GM23338 (cell line): ENCODE measurements at regions not wholly inside any gene's neighbourhood (a gene's known extent, or its start where the extent isn't known, plus 50 kb on each side); places are given as distances from the start of the nearest gene placed in this dataset.

Experiments used
- ATAC-seq: fragments of 200-7000 bp; cut with Tn5 transposase; 3 replicates; pipeline ENCODE4 v1.9.1; 2020
- DNase-seq: peaks from one replicate; pipeline ENCODE4 v3.0.0-alpha.2; 2015; ENCODE audit warnings: low spot score
- H2AFZ ChIP-seq: fragments of 200-600 bp; sonication (generic); 2 replicates; pipeline ENCODE4 v1.8.0; 2016; ENCODE audit warnings: antibody characterized with exemption, mild to moderate bottlenecking, moderate library complexity
- H3F3A ChIP-seq: fragments of 200-600 bp; sonication (generic); replicated peaks from 2 replicates; pipeline ENCODE4 v1.8.0; 2017; ENCODE audit warnings: antibody characterized with exemption, mixed run types, low read depth
- H3K27ac ChIP-seq: fragments of 200-600 bp; sonication (generic); 2 replicates; pipeline ENCODE4 v1.6.1; 2016; ENCODE audit warnings: low read depth
- H3K27me3 ChIP-seq: fragments of 200-600 bp; sonication (generic); 2 replicates; pipeline ENCODE4 v1.8.0; 2016; ENCODE audit warnings: mild to moderate bottlenecking, mixed run types, moderate library complexity; ENCODE audit not compliant: insufficient read depth
- H3K36me3 ChIP-seq: fragments of 200-600 bp; sonication (generic); 2 replicates; pipeline ENCODE4 v1.8.0; 2016; ENCODE audit warnings: mild to moderate bottlenecking; ENCODE audit not compliant: insufficient read depth
- H3K4me1 ChIP-seq: fragments of 200-600 bp; sonication (generic); 2 replicates; pipeline ENCODE4 v1.8.0; 2016; ENCODE audit warnings: mild to moderate bottlenecking, moderate library complexity; ENCODE audit not compliant: insufficient read depth
- H3K4me2 ChIP-seq: fragments of 200-600 bp; sonication (generic); 2 replicates; pipeline ENCODE4 v1.7.1; 2017; ENCODE audit warnings: mixed run types
- H3K4me3 ChIP-seq: fragments of 200-600 bp; sonication (generic); 2 replicates; pipeline ENCODE4 v1.6.1; 2016; ENCODE audit warnings: mixed run types
- H3K79me2 ChIP-seq: fragments of 200-600 bp; sonication (generic); replicated peaks from 2 replicates; pipeline ENCODE4 v1.8.0; 2017; ENCODE audit warnings: mild to moderate bottlenecking; ENCODE audit not compliant: insufficient read depth
- H3K9me2 ChIP-seq: fragments of 200-600 bp; sonication (generic); 2 replicates; pipeline ENCODE4 v1.8.0; 2017; ENCODE audit not compliant: insufficient read depth
- H4K20me1 ChIP-seq: fragments of 200-600 bp; sonication (generic); replicated peaks from 2 replicates; pipeline ENCODE4 v1.8.0; 2017; ENCODE audit warnings: mild to moderate bottlenecking; ENCODE audit not compliant: insufficient read depth
- H3K27ac Mint-ChIP-seq: 2 replicates; pipeline ENCODE4 v1.8.0; 2020; ENCODE audit warnings: inconsistent platforms, mild to moderate bottlenecking, moderate library complexity, mixed read lengths
- H3K27me3 Mint-ChIP-seq: 3 replicates; pipeline ENCODE4 v1.8.0; 2022; ENCODE audit warnings: low read depth, mild to moderate bottlenecking, moderate library complexity, mixed read lengths, inconsistent platforms; ENCODE audit not compliant: insufficient read depth, poor library complexity
- H3K36me3 Mint-ChIP-seq: 3 replicates; pipeline ENCODE4 v1.8.0; 2021; ENCODE audit warnings: low read depth, mild to moderate bottlenecking, inconsistent platforms, moderate library complexity, mixed read lengths
- H3K4me1 Mint-ChIP-seq: 3 replicates; pipeline ENCODE4 v1.8.0; 2020; ENCODE audit warnings: mild to moderate bottlenecking, inconsistent platforms, mixed read lengths
- H3K4me3 Mint-ChIP-seq: 3 replicates; pipeline ENCODE4 v1.8.0; 2021; ENCODE audit warnings: moderate library complexity, mild to moderate bottlenecking, inconsistent platforms, mixed read lengths
- H3K9me3 Mint-ChIP-seq: 3 replicates; pipeline ENCODE4 v1.8.0; 2020; ENCODE audit warnings: moderate library complexity, mild to moderate bottlenecking, inconsistent platforms, mixed read lengths
- CREB1 ChIP-seq: fragments of 250-450 bp; sonication (Bioruptor Pico); IDR thresholded peaks from 2 replicates; pipeline ENCODE4 v1.5.0; 2020; ENCODE audit warnings: low read depth, mild to moderate bottlenecking, moderate library complexity
- CTCF ChIP-seq, 2 experiments: fragments of 200-600 bp in 1 of 2; sonication (generic) in 1 of 2; conservative IDR thresholded peaks; 2 replicates each; pipeline versions ENCODE4 v1.5.1 to v1.6.1; 2016 to 2017; ENCODE audit warnings: antibody characterized with exemption in 2 of 2, low read depth in 2 of 2, mild to moderate bottlenecking in 2 of 2, moderate library complexity in 1 of 2
- EZH2 ChIP-seq: fragments of 200-600 bp; sonication (generic); IDR thresholded peaks from one replicate; pipeline ENCODE4 v1.8.0; 2017; ENCODE audit warnings: antibody characterized with exemption, mild to moderate bottlenecking, low read depth; ENCODE audit not compliant: unreplicated experiment
- EZH2phosphoT487 ChIP-seq: fragments of 200-600 bp; sonication (generic); IDR thresholded peaks from one replicate; pipeline ENCODE4 v1.8.1; 2018; ENCODE audit warnings: antibody characterized with exemption; ENCODE audit not compliant: unreplicated experiment
- JUNB ChIP-seq: IDR thresholded peaks from one replicate; pipeline ENCODE4 v1.6.1; 2016; ENCODE audit warnings: antibody characterized with exemption; ENCODE audit not compliant: unreplicated experiment
- POLR2AphosphoS5 ChIP-seq: IDR thresholded peaks from 2 replicates; pipeline ENCODE4 v1.6.1; 2016; ENCODE audit warnings: antibody characterized with exemption, low read depth
- REST ChIP-seq: IDR thresholded peaks from one replicate; pipeline ENCODE4 v1.6.1; 2018; ENCODE audit warnings: antibody characterized with exemption; ENCODE audit not compliant: unreplicated experiment
- ZNF114 ChIP-seq: fragments of 250-450 bp; sonication (Bioruptor Pico); IDR thresholded peaks from 2 replicates; pipeline ENCODE4 v1.5.0; 2020; ENCODE audit warnings: mild to moderate bottlenecking, moderate library complexity
- ZNF331 ChIP-seq: fragments of 250-450 bp; sonication (Bioruptor Pico); IDR thresholded peaks from 2 replicates; pipeline ENCODE4 v1.5.0; 2020; ENCODE audit warnings: low read depth, mild to moderate bottlenecking, moderate library complexity
- ZNF462 ChIP-seq: fragments of 250-450 bp; sonication (Bioruptor Pico); IDR thresholded peaks from 2 replicates; pipeline ENCODE4 v1.5.0; 2020; ENCODE audit warnings: mild to moderate bottlenecking, moderate library complexity
- TF ChIP-seq, protein P1 (sequence below): IDR thresholded peaks from 2 replicates; pipeline ENCODE4 v1.6.1; 2016; ENCODE audit warnings: antibody characterized with exemption

DNA sequence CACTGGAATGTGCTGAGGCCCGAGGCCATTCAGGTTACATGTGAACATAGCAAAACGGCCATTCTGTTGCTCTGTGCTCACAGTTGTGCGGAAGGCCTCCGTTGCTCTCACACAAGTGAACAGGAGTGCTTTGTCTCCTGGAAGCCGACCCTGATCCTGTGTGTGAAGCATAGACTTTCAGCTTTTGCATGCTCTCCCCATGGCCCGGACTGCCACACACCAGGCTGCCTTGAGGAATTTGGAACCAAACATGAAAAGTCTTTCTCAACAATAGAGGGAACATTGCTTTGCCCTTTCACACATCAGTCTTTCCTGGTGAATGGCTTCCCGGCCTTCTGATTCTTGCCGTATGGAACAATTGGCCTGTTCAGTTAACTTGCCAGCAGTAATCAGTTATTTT is 154.8 kb upstream of the LRIG1 start (continued):
- TF ChIP-seq ZNF462 (no peak), POLR2AphosphoS5 (no peak), EZH2 (no peak), JUNB (no peak), CTCF (conservative IDR thresholded peaks at IDR 0.05; ENCODE audit: low read depth in 2 of 2) (no peak)
- TF ChIP-seq, protein P1, sequence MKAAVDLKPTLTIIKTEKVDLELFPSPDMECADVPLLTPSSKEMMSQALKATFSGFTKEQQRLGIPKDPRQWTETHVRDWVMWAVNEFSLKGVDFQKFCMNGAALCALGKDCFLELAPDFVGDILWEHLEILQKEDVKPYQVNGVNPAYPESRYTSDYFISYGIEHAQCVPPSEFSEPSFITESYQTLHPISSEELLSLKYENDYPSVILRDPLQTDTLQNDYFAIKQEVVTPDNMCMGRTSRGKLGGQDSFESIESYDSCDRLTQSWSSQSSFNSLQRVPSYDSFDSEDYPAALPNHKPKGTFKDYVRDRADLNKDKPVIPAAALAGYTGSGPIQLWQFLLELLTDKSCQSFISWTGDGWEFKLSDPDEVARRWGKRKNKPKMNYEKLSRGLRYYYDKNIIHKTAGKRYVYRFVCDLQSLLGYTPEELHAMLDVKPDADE: no peak

- H3K4me3 Mint-ChIP-seq: no peak overlapping the region
- Histone ChIP-seq H3F3A (no peaks in the 10 kb centered on the region), H3K79me2 (no peaks in the 10 kb centered on the region), H3K27me3 (no peaks in the 10 kb centered on the region), H3K4me1 (peaks cover 3% of the 10 kb centered on the region; the same call in 1 of the 2 replicates), H4K20me1 (no peaks in the 10 kb centered on the region), H2AFZ (peak overlapping the region; percentile 93; the same call in 1 of the 2 replicates), H3K4me3 (no peak overlapping the region), H3K4me2 (no peak overlapping the region), H3K9me2 (no peaks in the 10 kb centered on the region; the same call in 1 of the 2 replicates), H3K27ac (no peak overlapping the region), H3K36me3 (no peaks in the 10 kb centered on the region)
- no peaks in the 10 kb centered on the region for H3K9me3 Mint-ChIP-seq
- H3K27ac Mint-ChIP-seq: no peak overlapping the region
- DNase-seq (no peak), ATAC-seq (no peak)
- peaks cover 19% of the 10 kb centered on the region; the same call in 2 of the 3 replicates for H3K4me1 Mint-ChIP-seq
- H3K27me3 Mint-ChIP-seq: peaks cover 5% of the 10 kb centered on the region
- peaks cover 2% of the 10 kb centered on the region; the same call in 1 of the 3 replicates for H3K36me3 Mint-ChIP-seq
- TF ChIP-seq ZNF114 (no peak), EZH2phosphoT487 (no peak), CREB1 (no peak), EZH2 (no peak), ZNF331 (CRISPR knock-in tag) (no peak), REST (no peak), JUNB (no peak), POLR2AphosphoS5 (no peak)
- TF ChIP-seq, protein P1: no peak
These were observed 155.8 kb upstream of the LRIG1 start for GRCh38 chr3:66656609-66657008.
